ENCODE measurements at regions not wholly inside any gene's neighbourhood (a gene's known extent, or its start where the extent isn't known, plus 50 kb on each side); places are given as distances from the start of the nearest gene placed in this dataset.
A peak's percentile ranks its signal among the peaks of the same experiment; 100 is the strongest.

DNA sequence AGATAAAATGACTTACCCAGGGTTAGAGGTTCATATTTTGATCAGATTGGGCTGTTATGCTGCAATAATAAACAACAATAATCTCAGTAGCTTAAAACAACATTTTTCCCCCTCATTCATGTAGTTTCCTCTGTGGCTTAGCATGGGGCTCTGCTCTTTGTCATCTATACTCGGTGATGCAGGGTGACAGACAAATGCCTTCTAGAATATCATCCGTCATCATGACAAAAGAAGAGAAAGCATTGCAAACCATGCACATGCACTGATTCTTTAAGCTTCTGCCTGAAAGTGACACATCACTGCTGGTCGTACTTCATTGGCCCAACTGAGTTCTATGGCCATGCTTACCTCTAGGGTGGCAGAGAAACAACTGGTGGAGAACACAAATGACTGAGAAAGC lies 58.8 kb upstream of the MAMDC2 start:
- DNase-seq (ENCODE audit: low spot score) (no peak), ATAC-seq (no peak)
- Mint-ChIP-seq H3K4me3 (no peak overlapping the region), H3K9me3 (no peaks in the 10 kb centered on the region), H3K27me3 (ENCODE audit: insufficient read depth, low read depth, poor library complexity) (peaks cover 2% of the 10 kb centered on the region), H3K4me1 (peaks cover 12% of the 10 kb centered on the region), H3K27ac (no peak overlapping the region), H3K36me3 (ENCODE audit: low read depth) (no peaks in the 10 kb centered on the region)
- no peak overlapping the region for H3K4me3 ChIP-seq
- H3K36me3 ChIP-seq (ENCODE audit: insufficient read depth), result no peaks in the 10 kb centered on the region
- H3K9me2 ChIP-seq (ENCODE audit: insufficient read depth), result 0 out of 2 replicates have a peak, but pooled peaks cover 14% of the 10 kb centered on the region
- no peaks in the 10 kb centered on the region for H3K79me2 ChIP-seq (replicated peaks; ENCODE audit: insufficient read depth)
- no peak for TF ChIP-seq JUNB (IDR thresholded peaks at IDR 0.05; ENCODE audit: unreplicated experiment)
- no peaks in the 10 kb centered on the region for H4K20me1 ChIP-seq (replicated peaks; ENCODE audit: insufficient read depth)
- H3K4me2 ChIP-seq, result no peak overlapping the region
- 0 out of 2 replicates have a peak, but pooled peaks cover 4% of the 10 kb centered on the region for H3K4me1 ChIP-seq (ENCODE audit: insufficient read depth)
- H3K27me3 ChIP-seq (ENCODE audit: insufficient read depth), result no peaks in the 10 kb centered on the region
- no peak overlapping the region for H2AFZ ChIP-seq
- H3F3A ChIP-seq (replicated peaks; ENCODE audit: low read depth), result no peaks in the 10 kb centered on the region
- H3K27ac ChIP-seq (ENCODE audit: low read depth), result no peak overlapping the region

DNA sequence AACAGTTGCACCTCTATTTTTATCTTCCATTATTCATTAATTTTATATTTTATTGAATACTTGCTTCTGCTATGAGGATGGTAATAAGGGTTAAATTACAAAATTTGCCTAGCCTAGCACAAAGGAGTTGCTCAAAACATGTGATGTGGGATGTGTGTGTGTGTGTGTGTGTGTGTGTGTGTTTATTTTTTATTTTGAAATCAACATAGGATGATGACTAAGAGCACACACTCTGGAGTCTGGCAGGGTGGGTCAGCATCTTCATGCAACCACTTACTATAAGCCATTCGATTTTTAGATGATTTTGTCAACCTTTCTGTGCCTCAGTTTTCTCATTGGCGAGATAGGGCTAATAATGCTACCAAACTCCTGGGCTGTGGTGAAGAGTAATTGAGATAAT lies 57.7 kb upstream of the MAMDC2 start:
- Histone ChIP-seq H4K20me1 (replicated peaks; ENCODE audit: insufficient read depth) (no peaks in the 10 kb centered on the region), H3F3A (replicated peaks; ENCODE audit: low read depth) (no peaks in the 10 kb centered on the region), H3K27ac (ENCODE audit: low read depth) (no peak overlapping the region), H3K4me1 (ENCODE audit: insufficient read depth) (0 out of 2 replicates have a peak, but pooled peaks cover 4% of the 10 kb centered on the region), H3K27me3 (ENCODE audit: insufficient read depth) (no peaks in the 10 kb centered on the region), H3K9me2 (ENCODE audit: insufficient read depth) (0 out of 2 replicates have a peak, but pooled peaks cover 5% of the 10 kb centered on the region), H3K4me3 (no peak overlapping the region), H3K36me3 (ENCODE audit: insufficient read depth) (no peaks in the 10 kb centered on the region), H3K79me2 (replicated peaks; ENCODE audit: insufficient read depth) (no peaks in the 10 kb centered on the region), H3K4me2 (no peak overlapping the region), H2AFZ (no peak overlapping the region)
- H3K4me1 Mint-ChIP-seq, result peaks cover 12% of the 10 kb centered on the region
- H3K27me3 Mint-ChIP-seq (ENCODE audit: insufficient read depth, low read depth, poor library complexity), result peaks cover 2% of the 10 kb centered on the region
- H3K27ac Mint-ChIP-seq, result no peak overlapping the region
- no peak for ATAC-seq
- no peak for DNase-seq (ENCODE audit: low spot score)
- H3K36me3 Mint-ChIP-seq (ENCODE audit: low read depth), result no peaks in the 10 kb centered on the region
- H3K4me3 Mint-ChIP-seq, result no peak overlapping the region
- no peaks in the 10 kb centered on the region for H3K9me3 Mint-ChIP-seq
- TF ChIP-seq, protein P1, sequence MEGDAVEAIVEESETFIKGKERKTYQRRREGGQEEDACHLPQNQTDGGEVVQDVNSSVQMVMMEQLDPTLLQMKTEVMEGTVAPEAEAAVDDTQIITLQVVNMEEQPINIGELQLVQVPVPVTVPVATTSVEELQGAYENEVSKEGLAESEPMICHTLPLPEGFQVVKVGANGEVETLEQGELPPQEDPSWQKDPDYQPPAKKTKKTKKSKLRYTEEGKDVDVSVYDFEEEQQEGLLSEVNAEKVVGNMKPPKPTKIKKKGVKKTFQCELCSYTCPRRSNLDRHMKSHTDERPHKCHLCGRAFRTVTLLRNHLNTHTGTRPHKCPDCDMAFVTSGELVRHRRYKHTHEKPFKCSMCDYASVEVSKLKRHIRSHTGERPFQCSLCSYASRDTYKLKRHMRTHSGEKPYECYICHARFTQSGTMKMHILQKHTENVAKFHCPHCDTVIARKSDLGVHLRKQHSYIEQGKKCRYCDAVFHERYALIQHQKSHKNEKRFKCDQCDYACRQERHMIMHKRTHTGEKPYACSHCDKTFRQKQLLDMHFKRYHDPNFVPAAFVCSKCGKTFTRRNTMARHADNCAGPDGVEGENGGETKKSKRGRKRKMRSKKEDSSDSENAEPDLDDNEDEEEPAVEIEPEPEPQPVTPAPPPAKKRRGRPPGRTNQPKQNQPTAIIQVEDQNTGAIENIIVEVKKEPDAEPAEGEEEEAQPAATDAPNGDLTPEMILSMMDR (conservative IDR thresholded peaks at IDR 0.05; ENCODE audit: low read depth in 2 of 2), result no peak
- TF ChIP-seq JUNB (IDR thresholded peaks at IDR 0.05; ENCODE audit: unreplicated experiment), result no peak
- TF ChIP-seq EZH2 (IDR thresholded peaks at IDR 0.05; ENCODE audit: low read depth, unreplicated experiment), result no peak

DNA sequence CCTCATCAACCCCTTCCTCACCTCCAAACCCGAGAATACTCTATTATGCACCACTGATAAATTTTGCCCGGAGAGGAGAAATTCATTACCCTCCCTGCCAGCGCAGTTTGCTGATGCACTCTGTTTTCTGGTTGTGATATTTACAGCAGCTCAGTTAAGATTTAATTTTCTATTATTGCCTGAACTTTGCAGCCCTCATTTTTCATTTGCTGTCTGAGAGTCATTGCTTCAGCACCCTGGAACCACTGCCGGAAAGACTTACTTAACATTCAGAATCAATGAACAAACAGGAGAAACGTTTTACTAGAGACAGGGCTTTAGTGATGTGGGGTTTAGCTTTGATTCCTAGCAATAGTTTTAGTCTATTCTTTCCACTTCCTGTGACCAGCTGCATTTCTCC lies 56.7 kb upstream of the MAMDC2 start:
- H3K36me3 ChIP-seq (ENCODE audit: insufficient read depth), result no peaks in the 10 kb centered on the region
- peaks cover 3% of the 10 kb centered on the region; the same call in 2 of the 3 replicates for H3K4me1 Mint-ChIP-seq
- 0 out of 2 replicates have a peak, but pooled peaks cover 3% of the 10 kb centered on the region for H3K4me1 ChIP-seq (ENCODE audit: insufficient read depth)
- no peaks in the 10 kb centered on the region for H3K36me3 Mint-ChIP-seq (ENCODE audit: low read depth)
- H3K9me2 ChIP-seq (ENCODE audit: insufficient read depth), result 0 out of 2 replicates have a peak, but pooled peaks cover 3% of the 10 kb centered on the region
- peaks cover 2% of the 10 kb centered on the region for H3K27me3 Mint-ChIP-seq (ENCODE audit: insufficient read depth, low read depth, poor library complexity)
- no peak overlapping the region for H3K4me2 ChIP-seq
- H3K9me3 Mint-ChIP-seq, result no peaks in the 10 kb centered on the region
- no peak overlapping the region for H3K4me3 Mint-ChIP-seq
- no peaks in the 10 kb centered on the region for H3K79me2 ChIP-seq (replicated peaks; ENCODE audit: insufficient read depth)
- no peak for ATAC-seq
- DNase-seq (ENCODE audit: low spot score), result no peak
- H3K27ac ChIP-seq (ENCODE audit: low read depth), result no peak overlapping the region
- H4K20me1 ChIP-seq (replicated peaks; ENCODE audit: insufficient read depth), result no peaks in the 10 kb centered on the region
- no peak overlapping the region for H3K4me3 ChIP-seq
- H3F3A ChIP-seq (replicated peaks; ENCODE audit: low read depth), result no peaks in the 10 kb centered on the region
- H3K27me3 ChIP-seq (ENCODE audit: insufficient read depth), result no peaks in the 10 kb centered on the region
- H2AFZ ChIP-seq, result 0 out of 2 replicates have a peak overlapping the region, but pooled peaks have one; percentile 24
- no peak overlapping the region for H3K27ac Mint-ChIP-seq
- TF ChIP-seq NANOG (IDR thresholded peaks at IDR 0.05; ENCODE audit: borderline replicate concordance) (no peak), ZNF331 (CRISPR knock-in tag; IDR thresholded peaks at IDR 0.05; ENCODE audit: low read depth) (no peak), EZH2 (IDR thresholded peaks at IDR 0.05; ENCODE audit: low read depth, unreplicated experiment) (no peak)
- TF ChIP-seq, protein P2, sequence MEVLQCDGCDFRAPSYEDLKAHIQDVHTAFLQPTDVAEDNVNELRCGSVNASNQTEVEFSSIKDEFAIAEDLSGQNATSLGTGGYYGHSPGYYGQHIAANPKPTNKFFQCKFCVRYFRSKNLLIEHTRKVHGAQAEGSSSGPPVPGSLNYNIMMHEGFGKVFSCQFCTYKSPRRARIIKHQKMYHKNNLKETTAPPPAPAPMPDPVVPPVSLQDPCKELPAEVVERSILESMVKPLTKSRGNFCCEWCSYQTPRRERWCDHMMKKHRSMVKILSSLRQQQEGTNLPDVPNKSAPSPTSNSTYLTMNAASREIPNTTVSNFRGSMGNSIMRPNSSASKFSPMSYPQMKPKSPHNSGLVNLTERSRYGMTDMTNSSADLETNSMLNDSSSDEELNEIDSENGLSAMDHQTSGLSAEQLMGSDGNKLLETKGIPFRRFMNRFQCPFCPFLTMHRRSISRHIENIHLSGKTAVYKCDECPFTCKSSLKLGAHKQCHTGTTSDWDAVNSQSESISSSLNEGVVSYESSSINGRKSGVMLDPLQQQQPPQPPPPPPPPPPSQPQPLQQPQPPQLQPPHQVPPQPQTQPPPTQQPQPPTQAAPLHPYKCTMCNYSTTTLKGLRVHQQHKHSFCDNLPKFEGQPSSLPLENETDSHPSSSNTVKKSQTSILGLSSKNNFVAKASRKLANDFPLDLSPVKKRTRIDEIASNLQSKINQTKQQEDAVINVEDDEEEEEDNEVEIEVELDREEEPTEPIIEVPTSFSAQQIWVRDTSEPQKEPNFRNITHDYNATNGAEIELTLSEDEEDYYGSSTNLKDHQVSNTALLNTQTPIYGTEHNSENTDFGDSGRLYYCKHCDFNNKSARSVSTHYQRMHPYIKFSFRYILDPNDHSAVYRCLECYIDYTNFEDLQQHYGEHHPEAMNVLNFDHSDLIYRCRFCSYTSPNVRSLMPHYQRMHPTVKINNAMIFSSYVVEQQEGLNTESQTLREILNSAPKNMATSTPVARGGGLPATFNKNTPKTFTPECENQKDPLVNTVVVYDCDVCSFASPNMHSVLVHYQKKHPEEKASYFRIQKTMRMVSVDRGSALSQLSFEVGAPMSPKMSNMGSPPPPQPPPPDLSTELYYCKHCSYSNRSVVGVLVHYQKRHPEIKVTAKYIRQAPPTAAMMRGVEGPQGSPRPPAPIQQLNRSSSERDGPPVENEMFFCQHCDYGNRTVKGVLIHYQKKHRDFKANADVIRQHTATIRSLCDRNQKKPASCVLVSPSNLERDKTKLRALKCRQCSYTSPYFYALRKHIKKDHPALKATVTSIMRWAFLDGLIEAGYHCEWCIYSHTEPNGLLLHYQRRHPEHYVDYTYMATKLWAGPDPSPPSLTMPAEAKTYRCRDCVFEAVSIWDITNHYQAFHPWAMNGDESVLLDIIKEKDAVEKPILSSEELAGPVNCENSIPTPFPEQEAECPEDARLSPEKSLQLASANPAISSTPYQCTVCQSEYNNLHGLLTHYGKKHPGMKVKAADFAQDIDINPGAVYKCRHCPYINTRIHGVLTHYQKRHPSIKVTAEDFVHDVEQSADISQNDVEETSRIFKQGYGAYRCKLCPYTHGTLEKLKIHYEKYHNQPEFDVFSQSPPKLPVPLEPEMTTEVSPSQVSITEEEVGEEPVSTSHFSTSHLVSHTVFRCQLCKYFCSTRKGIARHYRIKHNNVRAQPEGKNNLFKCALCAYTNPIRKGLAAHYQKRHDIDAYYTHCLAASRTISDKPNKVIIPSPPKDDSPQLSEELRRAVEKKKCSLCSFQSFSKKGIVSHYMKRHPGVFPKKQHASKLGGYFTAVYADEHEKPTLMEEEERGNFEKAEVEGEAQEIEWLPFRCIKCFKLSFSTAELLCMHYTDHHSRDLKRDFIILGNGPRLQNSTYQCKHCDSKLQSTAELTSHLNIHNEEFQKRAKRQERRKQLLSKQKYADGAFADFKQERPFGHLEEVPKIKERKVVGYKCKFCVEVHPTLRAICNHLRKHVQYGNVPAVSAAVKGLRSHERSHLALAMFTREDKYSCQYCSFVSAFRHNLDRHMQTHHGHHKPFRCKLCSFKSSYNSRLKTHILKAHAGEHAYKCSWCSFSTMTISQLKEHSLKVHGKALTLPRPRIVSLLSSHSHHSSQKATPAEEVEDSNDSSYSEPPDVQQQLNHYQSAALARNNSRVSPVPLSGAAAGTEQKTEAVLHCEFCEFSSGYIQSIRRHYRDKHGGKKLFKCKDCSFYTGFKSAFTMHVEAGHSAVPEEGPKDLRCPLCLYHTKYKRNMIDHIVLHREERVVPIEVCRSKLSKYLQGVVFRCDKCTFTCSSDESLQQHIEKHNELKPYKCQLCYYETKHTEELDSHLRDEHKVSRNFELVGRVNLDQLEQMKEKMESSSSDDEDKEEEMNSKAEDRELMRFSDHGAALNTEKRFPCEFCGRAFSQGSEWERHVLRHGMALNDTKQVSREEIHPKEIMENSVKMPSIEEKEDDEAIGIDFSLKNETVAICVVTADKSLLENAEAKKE (CRISPR knock-in tag; IDR thresholded peaks at IDR 0.05), result no peak
